ENCODE measurements at regions not wholly inside any gene's neighbourhood (a gene's known extent, or its start where the extent isn't known, plus 50 kb on each side); places are given as distances from the start of the nearest gene placed in this dataset.

DNA sequence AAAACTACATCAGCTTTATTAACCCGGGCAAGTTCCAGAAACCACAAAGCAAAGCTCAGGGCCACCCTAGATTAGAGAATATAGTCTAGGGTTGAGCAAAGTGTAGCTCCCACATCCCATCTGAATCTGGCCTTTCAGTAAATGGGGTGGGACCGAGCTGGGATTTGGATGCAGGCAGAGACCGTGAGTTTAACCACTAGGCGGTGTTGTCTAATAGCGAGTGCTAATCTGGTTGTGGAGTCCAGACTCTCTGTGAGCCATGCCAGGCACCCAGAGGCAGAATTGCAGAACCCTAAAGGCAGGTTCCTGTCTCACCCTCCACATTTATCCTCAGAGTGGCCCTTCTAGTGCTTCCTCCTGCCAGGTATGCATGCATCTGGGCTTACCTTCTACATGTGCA is 435.9 kb downstream of the TSN start:
- TF ChIP-seq, protein P1, sequence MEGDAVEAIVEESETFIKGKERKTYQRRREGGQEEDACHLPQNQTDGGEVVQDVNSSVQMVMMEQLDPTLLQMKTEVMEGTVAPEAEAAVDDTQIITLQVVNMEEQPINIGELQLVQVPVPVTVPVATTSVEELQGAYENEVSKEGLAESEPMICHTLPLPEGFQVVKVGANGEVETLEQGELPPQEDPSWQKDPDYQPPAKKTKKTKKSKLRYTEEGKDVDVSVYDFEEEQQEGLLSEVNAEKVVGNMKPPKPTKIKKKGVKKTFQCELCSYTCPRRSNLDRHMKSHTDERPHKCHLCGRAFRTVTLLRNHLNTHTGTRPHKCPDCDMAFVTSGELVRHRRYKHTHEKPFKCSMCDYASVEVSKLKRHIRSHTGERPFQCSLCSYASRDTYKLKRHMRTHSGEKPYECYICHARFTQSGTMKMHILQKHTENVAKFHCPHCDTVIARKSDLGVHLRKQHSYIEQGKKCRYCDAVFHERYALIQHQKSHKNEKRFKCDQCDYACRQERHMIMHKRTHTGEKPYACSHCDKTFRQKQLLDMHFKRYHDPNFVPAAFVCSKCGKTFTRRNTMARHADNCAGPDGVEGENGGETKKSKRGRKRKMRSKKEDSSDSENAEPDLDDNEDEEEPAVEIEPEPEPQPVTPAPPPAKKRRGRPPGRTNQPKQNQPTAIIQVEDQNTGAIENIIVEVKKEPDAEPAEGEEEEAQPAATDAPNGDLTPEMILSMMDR (IDR thresholded peaks at IDR 0.05) = no peak
- ATAC-seq (ENCODE audit: low FRiP score) (no peak), DNase-seq (ENCODE audit: low spot score) (no peak)

DNA sequence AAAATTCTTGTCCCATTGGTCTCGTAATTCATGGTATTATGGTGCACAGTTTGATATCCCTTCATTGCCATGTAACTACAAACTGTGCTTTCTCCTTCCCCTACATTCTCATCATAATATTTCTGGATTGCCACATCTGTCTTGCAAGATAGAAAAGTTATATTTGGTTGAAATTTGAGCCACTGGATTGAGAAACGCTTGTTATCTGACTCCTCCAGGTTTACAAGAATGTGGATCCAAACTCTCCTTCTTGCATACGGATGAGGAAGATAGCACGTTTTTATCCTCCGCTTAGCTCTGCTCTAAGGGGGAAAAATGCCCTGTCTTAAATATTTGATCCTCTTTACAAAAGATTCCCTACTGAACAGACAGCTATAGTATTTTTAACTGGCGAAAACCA is 438.2 kb downstream of the TSN start:
- TF ChIP-seq, protein P1 (IDR thresholded peaks at IDR 0.05) = no peak
- ATAC-seq (ENCODE audit: low FRiP score) (peak; percentile 66), DNase-seq (ENCODE audit: low spot score) (no peak)

DNA sequence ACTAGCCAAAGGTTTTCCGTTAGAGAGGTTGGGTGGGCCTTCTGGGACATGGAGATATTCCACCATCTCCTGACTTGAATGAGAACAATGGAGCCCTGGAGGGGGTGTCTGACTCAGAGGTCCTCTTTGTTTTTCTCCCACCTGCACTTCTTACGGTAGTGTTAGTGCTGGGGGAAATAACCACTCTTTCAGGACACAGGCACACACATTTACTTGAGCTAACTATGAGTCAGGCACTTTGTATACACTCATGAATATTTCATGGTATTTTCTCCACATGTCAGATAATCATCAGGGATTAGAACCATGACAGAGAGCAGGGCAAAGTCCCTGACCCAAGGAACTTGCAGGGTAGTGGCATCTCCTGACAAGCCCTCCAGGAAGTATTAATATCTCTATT is 439.1 kb downstream of the TSN start:
- TF ChIP-seq, protein P1 (IDR thresholded peaks at IDR 0.05) = no peak
- DNase-seq (ENCODE audit: low spot score) = no peak
- ATAC-seq (ENCODE audit: low FRiP score) = no peak

DNA sequence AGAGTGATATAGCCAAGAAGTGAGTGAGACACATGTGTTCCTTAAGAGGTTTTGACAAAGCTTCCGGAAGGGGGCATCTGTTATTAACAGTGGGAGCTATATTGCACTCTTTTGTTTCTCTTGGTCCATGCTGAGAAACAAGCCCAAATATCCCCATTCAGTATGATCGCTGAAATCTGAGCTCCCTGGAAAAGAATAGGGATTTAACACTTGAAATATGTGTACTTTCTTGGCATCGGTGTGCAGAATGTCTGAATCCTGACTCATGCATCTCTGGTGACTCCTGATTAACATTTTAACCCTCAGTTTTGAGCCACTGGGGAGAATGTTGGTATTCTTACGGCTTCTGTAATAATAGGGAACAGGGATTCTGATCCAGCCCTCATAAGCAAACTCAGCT is 448.1 kb downstream of the TSN start:
- ATAC-seq (ENCODE audit: low FRiP score) (peak; percentile 88), DNase-seq (ENCODE audit: low spot score) (no peak)
- TF ChIP-seq, protein P1 (IDR thresholded peaks at IDR 0.05) = no peak

DNA sequence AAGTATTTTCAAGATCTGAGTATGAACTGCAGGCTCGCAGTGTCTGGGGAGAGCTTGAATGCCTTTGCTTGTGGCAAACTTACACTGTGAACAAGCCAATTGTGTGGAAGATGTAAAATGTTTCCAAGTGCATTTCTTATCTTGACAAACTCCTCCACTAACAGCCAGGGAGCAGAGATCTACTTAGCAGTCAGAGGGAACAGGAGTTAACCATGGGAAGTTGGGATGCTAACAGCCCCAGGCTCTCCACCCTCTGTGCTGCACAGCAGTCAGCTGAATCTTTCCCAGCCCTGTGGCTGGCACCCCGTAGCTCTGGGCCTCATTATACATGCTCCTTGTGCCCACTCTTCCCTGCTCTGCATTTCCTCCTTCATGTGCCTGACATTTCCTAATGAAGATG is 450.2 kb downstream of the TSN start:
- no peak for ATAC-seq (ENCODE audit: low FRiP score)
- TF ChIP-seq, protein P1 (IDR thresholded peaks at IDR 0.05) = no peak
- DNase-seq (ENCODE audit: low spot score) = no peak

DNA sequence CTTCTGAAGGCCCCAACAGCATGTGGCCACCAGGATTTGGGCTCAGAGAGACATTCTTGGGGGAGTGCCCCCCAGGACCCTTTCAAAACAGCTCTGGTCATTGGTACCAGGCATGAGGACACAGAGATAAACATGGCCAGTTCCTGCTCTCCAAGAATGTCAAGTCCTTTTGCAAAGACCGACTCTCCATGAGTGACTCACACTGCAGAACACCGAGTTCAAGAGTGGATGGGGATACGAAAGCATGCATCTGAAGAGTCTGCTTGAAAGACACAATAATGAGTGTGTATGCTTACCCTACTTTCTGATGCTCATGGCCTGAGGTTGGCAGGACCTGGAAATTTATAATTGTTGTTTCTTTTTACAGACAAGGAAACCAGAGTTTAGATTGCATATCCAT is 450.6 kb downstream of the TSN start:
- DNase-seq (ENCODE audit: low spot score) (no peak), ATAC-seq (ENCODE audit: low FRiP score) (no peak)
- TF ChIP-seq, protein P1 (IDR thresholded peaks at IDR 0.05) = no peak

DNA sequence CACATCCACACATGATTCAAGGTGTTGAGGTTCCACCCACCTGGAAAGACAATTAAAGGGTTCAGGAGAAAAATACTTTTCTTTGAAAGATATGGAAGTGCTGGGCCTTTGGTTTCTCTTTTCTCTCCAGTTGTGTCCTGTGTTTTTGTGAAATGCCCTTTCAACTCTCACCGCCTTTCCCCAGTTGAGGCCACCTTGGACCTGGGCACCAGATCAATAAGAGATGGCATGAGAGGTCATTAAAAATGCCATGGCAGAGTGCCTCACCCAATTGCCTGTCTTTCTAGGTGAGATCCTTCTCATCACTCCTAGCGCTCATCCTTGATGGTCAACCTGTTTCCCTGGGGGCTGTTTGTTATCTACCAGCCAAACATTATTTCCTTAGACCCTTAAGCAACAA is 453.9 kb downstream of the TSN start:
- DNase-seq (ENCODE audit: low spot score) (no peak), ATAC-seq (ENCODE audit: low FRiP score) (no peak)
- TF ChIP-seq, protein P1 (IDR thresholded peaks at IDR 0.05) = no peak

Measured in omental fat pad (tissue), 3 donors.